MM.1S (cell line): ENCODE measurements at regions not wholly inside any gene's neighbourhood (a gene's known extent, or its start where the extent isn't known, plus 50 kb on each side); places are given as distances from the start of the nearest gene placed in this dataset.

Experiments used
- DNase-seq: peaks from one replicate; pipeline ENCODE4 v3.0.0-alpha.2; 2015
- H2AFZ ChIP-seq: fragments of 300-600 bp; sonication (generic); 2 replicates; pipeline ENCODE4 v1.6.0; 2016; ENCODE audit warnings: antibody characterized with exemption, low read length
- H3F3A ChIP-seq: fragments of 300-600 bp; sonication (generic); 2 replicates; pipeline ENCODE4 v1.6.1; 2016; ENCODE audit warnings: mild to moderate bottlenecking, antibody characterized with exemption, low read length, moderate library complexity, mixed read lengths; ENCODE audit not compliant: insufficient read depth
- H3K27ac ChIP-seq: fragments of 300-600 bp; sonication (generic); 2 replicates; pipeline ENCODE4 v1.5.1; 2016; ENCODE audit warnings: mild to moderate bottlenecking, low read length
- H3K27me3 ChIP-seq: fragments of 300-600 bp; sonication (generic); replicated peaks from 2 replicates; pipeline ENCODE4 v1.6.0; 2016; ENCODE audit warnings: low read length; ENCODE audit not compliant: insufficient read depth
- H3K36me3 ChIP-seq: fragments of 300-600 bp; sonication (generic); replicated peaks from 2 replicates; pipeline ENCODE4 v1.6.1; 2016; ENCODE audit warnings: mild to moderate bottlenecking, low read length, mixed read lengths; ENCODE audit not compliant: insufficient read depth
- H3K4me1 ChIP-seq: fragments of 300-600 bp; sonication (generic); 2 replicates; pipeline ENCODE4 v1.6.1; 2016; ENCODE audit warnings: low read length, mixed read lengths
- H3K4me2 ChIP-seq: fragments of 300-600 bp; sonication (generic); 2 replicates; pipeline ENCODE4 v1.6.0; 2016; ENCODE audit warnings: low read depth, low read length
- H3K4me3 ChIP-seq: fragments of 300-600 bp; sonication (generic); 2 replicates; pipeline ENCODE4 v1.5.1; 2016; ENCODE audit warnings: low read length, mixed read lengths
- H3K79me2 ChIP-seq: fragments of 300-600 bp; sonication (generic); 2 replicates; pipeline ENCODE4 v1.6.1; 2016; ENCODE audit warnings: mixed run types, low read length, mixed read lengths
- H3K9ac ChIP-seq: fragments of 300-600 bp; sonication (generic); 2 replicates; pipeline ENCODE4 v1.6.1; 2016; ENCODE audit warnings: low read length, mixed read lengths
- H3K9me2 ChIP-seq: fragments of 300-600 bp; sonication (generic); replicated peaks from 2 replicates; pipeline ENCODE4 v1.6.1; 2016; ENCODE audit warnings: mild to moderate bottlenecking, low read length, mixed read lengths; ENCODE audit not compliant: insufficient read depth
- H3K9me3 ChIP-seq: fragments of 300-600 bp; sonication (generic); replicated peaks from 2 replicates; pipeline ENCODE4 v1.6.1; 2016; ENCODE audit warnings: mild to moderate bottlenecking, low read length, mixed read lengths; ENCODE audit not compliant: insufficient read depth
- H4K20me1 ChIP-seq: fragments of 300-600 bp; sonication (generic); 2 replicates; pipeline ENCODE4 v1.6.1; 2016; ENCODE audit warnings: mild to moderate bottlenecking, low read length, moderate library complexity, mixed read lengths; ENCODE audit not compliant: insufficient read depth
- EZH2 ChIP-seq: fragments of 300-600 bp; sonication (generic); optimal IDR thresholded peaks from 2 replicates; pipeline ENCODE3; 2017; ENCODE audit warnings: low read depth, mild to moderate bottlenecking, antibody characterized with exemption, low read length, mixed read lengths
- EZH2phosphoT487 ChIP-seq: fragments of 300-600 bp; sonication (generic); IDR thresholded peaks from 2 replicates; pipeline ENCODE4 v1.6.1; 2018; ENCODE audit warnings: antibody characterized with exemption, low read length
- TF ChIP-seq, protein P1 (sequence below): fragments of 300-600 bp; sonication (generic); IDR thresholded peaks from 2 replicates; pipeline ENCODE4 v1.5.1; 2016; ENCODE audit warnings: antibody characterized with exemption, low read length, mixed read lengths

DNA sequence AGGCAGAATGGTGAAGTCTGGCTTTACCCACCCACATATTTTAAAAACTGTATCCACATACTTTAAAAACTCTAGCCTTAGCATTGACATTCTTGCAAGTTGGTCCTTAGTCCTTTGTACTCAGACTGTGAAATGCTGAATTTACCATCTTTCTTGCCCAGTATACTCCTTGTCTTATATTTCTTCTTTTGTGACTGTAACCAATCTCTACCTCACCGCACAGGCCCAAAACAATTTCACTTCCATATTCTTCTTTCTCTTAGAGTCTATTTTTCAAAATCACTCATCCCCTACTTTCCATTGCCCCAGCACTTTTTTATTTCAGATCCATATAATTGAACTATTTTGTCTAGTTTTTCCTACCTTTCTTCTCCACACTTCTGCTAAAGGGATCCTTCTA lies 892.4 kb upstream of the B3GALT2 start:
- H3K4me3 ChIP-seq = no peak overlapping the region
- no peak for TF ChIP-seq EZH2phosphoT487
- TF ChIP-seq EZH2 = no peak
- TF ChIP-seq, protein P1, sequence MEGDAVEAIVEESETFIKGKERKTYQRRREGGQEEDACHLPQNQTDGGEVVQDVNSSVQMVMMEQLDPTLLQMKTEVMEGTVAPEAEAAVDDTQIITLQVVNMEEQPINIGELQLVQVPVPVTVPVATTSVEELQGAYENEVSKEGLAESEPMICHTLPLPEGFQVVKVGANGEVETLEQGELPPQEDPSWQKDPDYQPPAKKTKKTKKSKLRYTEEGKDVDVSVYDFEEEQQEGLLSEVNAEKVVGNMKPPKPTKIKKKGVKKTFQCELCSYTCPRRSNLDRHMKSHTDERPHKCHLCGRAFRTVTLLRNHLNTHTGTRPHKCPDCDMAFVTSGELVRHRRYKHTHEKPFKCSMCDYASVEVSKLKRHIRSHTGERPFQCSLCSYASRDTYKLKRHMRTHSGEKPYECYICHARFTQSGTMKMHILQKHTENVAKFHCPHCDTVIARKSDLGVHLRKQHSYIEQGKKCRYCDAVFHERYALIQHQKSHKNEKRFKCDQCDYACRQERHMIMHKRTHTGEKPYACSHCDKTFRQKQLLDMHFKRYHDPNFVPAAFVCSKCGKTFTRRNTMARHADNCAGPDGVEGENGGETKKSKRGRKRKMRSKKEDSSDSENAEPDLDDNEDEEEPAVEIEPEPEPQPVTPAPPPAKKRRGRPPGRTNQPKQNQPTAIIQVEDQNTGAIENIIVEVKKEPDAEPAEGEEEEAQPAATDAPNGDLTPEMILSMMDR = no peak
- no peaks in the 10 kb centered on the region for H3K4me1 ChIP-seq
- no peak overlapping the region for H2AFZ ChIP-seq
- H4K20me1 ChIP-seq = no peaks in the 10 kb centered on the region
- no peak for DNase-seq
- no peak overlapping the region for H3K27ac ChIP-seq
- H3F3A ChIP-seq = no peaks in the 10 kb centered on the region
- H3K36me3 ChIP-seq = no peaks in the 10 kb centered on the region
- no peak overlapping the region for H3K9ac ChIP-seq
- H3K4me2 ChIP-seq = no peak overlapping the region
- no peaks in the 10 kb centered on the region for H3K9me2 ChIP-seq
- no peaks in the 10 kb centered on the region for H3K79me2 ChIP-seq
- H3K27me3 ChIP-seq = no peaks in the 10 kb centered on the region
- H3K9me3 ChIP-seq = no peaks in the 10 kb centered on the region

DNA sequence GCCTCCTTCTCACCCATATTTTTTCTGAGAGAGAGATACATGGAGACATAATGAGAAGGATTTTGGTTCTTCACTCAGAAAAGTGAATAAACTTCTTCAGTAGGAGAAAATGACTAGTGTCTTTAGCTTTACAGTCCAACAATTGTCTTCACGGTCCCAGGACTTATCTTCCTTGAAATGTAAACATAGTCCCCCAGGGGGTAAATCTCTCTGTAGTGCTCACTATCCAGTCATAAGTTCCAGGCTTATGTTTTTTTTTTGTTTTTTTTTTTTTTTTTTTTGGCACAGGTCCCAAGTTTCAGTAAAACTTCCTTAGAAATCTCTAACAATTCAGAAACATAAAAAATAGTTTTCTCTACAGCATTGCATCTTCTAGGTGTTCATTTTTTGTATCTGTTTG lies 890.2 kb upstream of the B3GALT2 start:
- H3K27me3 ChIP-seq = no peaks in the 10 kb centered on the region
- H3K4me2 ChIP-seq = no peak overlapping the region
- H3F3A ChIP-seq = no peaks in the 10 kb centered on the region
- no peaks in the 10 kb centered on the region for H3K79me2 ChIP-seq
- DNase-seq = no peak
- H3K9me2 ChIP-seq = no peaks in the 10 kb centered on the region
- no peak overlapping the region for H3K9ac ChIP-seq
- H3K9me3 ChIP-seq = no peaks in the 10 kb centered on the region
- no peaks in the 10 kb centered on the region for H4K20me1 ChIP-seq
- no peaks in the 10 kb centered on the region for H3K36me3 ChIP-seq
- H3K4me3 ChIP-seq = no peak overlapping the region
- no peak overlapping the region for H3K27ac ChIP-seq
- H2AFZ ChIP-seq = no peak overlapping the region
- TF ChIP-seq EZH2 (no peak), EZH2phosphoT487 (no peak)
- TF ChIP-seq, protein P1 = no peak
- H3K4me1 ChIP-seq = no peaks in the 10 kb centered on the region

DNA sequence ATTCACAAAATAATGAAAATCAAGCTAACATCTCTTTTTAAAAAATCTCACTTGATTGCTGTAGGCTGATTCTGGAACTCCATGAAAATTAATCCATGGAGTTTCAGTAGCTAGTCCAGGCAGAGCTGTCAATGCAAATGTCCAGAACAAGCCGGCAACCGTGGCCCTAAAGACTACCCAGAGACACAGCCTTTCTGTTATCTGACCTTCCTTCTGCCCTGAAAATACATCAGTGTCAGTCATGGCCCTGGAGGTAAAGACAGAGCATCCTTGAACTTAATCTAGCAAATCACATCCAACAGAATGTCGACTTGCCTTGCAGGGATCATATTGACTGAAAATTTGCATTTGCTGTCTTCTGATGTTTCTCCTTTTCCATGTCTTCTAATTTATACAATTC lies 887.4 kb upstream of the B3GALT2 start:
- H3F3A ChIP-seq = no peaks in the 10 kb centered on the region
- H3K27ac ChIP-seq = no peak overlapping the region
- TF ChIP-seq EZH2 = no peak
- no peak for TF ChIP-seq EZH2phosphoT487
- TF ChIP-seq, protein P1 = no peak
- H3K9me2 ChIP-seq = no peaks in the 10 kb centered on the region
- no peaks in the 10 kb centered on the region for H4K20me1 ChIP-seq
- DNase-seq = no peak
- no peaks in the 10 kb centered on the region for H3K27me3 ChIP-seq
- H3K4me2 ChIP-seq = no peak overlapping the region
- H3K79me2 ChIP-seq = no peaks in the 10 kb centered on the region
- H3K36me3 ChIP-seq = no peaks in the 10 kb centered on the region
- no peaks in the 10 kb centered on the region for H3K9me3 ChIP-seq
- no peaks in the 10 kb centered on the region for H3K4me1 ChIP-seq
- no peak overlapping the region for H3K9ac ChIP-seq
- no peak overlapping the region for H2AFZ ChIP-seq
- no peak overlapping the region for H3K4me3 ChIP-seq
